ENCODE measurements at regions not wholly inside any gene's neighbourhood (a gene's known extent, or its start where the extent isn't known, plus 50 kb on each side); places are given as distances from the start of the nearest gene placed in this dataset.

DNA sequence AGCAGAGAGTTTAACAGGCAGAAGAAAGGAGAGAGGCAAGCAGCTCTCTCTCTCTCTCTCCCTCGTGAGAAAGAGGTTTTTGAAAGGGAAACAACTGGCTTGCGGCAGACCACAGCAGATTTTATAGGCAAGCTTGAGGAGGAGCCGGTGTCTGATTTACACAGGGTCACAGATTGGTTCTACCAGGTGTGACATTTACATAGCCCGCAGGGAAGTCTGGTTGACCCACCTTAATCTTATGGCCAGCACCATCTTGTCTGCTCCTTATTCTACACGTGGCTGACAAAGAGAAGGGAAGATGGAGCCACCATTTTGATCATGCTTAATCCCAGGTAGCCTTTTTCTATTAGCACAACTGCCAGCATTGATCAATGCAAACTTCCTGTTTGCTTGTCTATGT is 65.4 kb downstream of the OR2J2 start (continued):
- TF ChIP-seq ZNF282 (CRISPR knock-in tag; IDR thresholded peaks at IDR 0.05) (no peak), CSDE1 (IDR thresholded peaks at IDR 0.05) (no peak), WHSC1 (IDR thresholded peaks at IDR 0.05; ENCODE audit: low read length) (no peak)
- TF ChIP-seq, protein P1, sequence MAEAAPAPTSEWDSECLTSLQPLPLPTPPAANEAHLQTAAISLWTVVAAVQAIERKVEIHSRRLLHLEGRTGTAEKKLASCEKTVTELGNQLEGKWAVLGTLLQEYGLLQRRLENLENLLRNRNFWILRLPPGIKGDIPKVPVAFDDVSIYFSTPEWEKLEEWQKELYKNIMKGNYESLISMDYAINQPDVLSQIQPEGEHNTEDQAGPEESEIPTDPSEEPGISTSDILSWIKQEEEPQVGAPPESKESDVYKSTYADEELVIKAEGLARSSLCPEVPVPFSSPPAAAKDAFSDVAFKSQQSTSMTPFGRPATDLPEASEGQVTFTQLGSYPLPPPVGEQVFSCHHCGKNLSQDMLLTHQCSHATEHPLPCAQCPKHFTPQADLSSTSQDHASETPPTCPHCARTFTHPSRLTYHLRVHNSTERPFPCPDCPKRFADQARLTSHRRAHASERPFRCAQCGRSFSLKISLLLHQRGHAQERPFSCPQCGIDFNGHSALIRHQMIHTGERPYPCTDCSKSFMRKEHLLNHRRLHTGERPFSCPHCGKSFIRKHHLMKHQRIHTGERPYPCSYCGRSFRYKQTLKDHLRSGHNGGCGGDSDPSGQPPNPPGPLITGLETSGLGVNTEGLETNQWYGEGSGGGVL (CRISPR knock-in tag; IDR thresholded peaks at IDR 0.05) = no peak

DNA sequence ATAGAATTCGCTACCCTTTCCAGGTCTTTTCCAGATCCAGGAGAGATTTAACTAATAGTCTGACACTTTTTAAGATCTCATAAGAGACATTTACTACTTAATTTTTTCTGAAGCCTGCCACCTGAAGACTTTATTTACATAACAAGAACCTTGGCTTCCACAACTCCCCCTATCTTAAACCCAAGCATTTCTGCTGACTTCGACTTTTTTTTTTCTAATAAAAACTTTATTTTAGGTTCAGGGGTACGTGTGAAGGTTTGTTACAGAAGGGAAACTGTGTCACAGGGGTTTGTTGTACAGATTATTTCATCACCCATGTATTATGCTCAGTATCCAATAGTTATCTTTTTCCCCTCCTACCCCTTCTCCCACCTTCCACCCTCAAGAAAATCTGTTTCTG is 64.9 kb upstream of the OR14J1 start:
- H2AFZ ChIP-seq (ENCODE audit: low read depth, low read length) = no peak overlapping the region
- no peaks in the 10 kb centered on the region for H4K20me1 ChIP-seq (replicated peaks; ENCODE audit: control insufficient read depth, insufficient read depth, low read length)
- DNase-seq (ENCODE audit: extremely low read depth in 1 of 4, low spot score in 3 of 4) (no peak), FAIRE-seq (no peak), ATAC-seq (no peak)
- no peak overlapping the region for H3K27ac ChIP-seq (ENCODE audit: extremely low read depth, low read depth, low read length)
- ChIA-PET CTCF (ENCODE audit: low intra/inter-chr PET ratio) (no interaction called here), POLR2A (interaction anchor here (0.6 to 1.2 kb wide), 2 partner anchors 15 to 17 kb away, joined by 3 read pairs; no protein-coding TSS in a partner anchor)
- no peak overlapping the region for H3K4me3 ChIP-seq
- H3K9ac ChIP-seq (ENCODE audit: insufficient read depth in 1 of 2, low read depth in 2 of 2, low read length in 2 of 2) = no peak overlapping the region
- H3K27me3 ChIP-seq (ENCODE audit: control insufficient read depth in 2 of 2, insufficient read depth in 2 of 2, low read length in 2 of 2) = no peaks in the 10 kb centered on the region
- no peaks in the 10 kb centered on the region for H3K79me2 ChIP-seq (ENCODE audit: control insufficient read depth, insufficient read depth, low read length)
- no TSS peak for BruUV-seq (replicated peaks)
- no peaks in the 10 kb centered on the region for H3K36me3 ChIP-seq (ENCODE audit: control insufficient read depth, insufficient read depth, low read length)
- no peaks in the 10 kb centered on the region for H3K9me3 ChIP-seq (replicated peaks; ENCODE audit: control insufficient read depth, insufficient read depth, low read depth, low read length)
- intact Hi-C loops (cut with micrococcal nuclease) (no loop called here), in situ Hi-C loops (cut with MboI) (no loop called here)
- no peaks in the 10 kb centered on the region for H3K9me1 ChIP-seq (ENCODE audit: control insufficient read depth, insufficient read depth, low read length)
- no peaks in the 10 kb centered on the region for H3K4me1 ChIP-seq (replicated peaks in 1 of 2; ENCODE audit: control insufficient read depth in 2 of 2, insufficient read depth in 2 of 2, low read length in 2 of 2)
- 0% methylated on average over 3 of the region's 3 CpGs for WGBS (ENCODE audit: insufficient coverage, low coverage, missing lambda C conversion rate)
- no peak overlapping the region for H3K4me2 ChIP-seq (ENCODE audit: insufficient read depth, low read length)
- TF ChIP-seq MAFF (IDR thresholded peaks at IDR 0.05; ENCODE audit: low read length) (peak; percentile 76), MAFG (tag; conservative IDR thresholded peaks at IDR 0.05) (peak; percentile 66), ZNF316 (IDR thresholded peaks at IDR 0.05) (peak; percentile 81), ZNF766 (CRISPR knock-in tag; conservative IDR thresholded peaks at IDR 0.05) (no peak)
- TF ChIP-seq, protein P2, sequence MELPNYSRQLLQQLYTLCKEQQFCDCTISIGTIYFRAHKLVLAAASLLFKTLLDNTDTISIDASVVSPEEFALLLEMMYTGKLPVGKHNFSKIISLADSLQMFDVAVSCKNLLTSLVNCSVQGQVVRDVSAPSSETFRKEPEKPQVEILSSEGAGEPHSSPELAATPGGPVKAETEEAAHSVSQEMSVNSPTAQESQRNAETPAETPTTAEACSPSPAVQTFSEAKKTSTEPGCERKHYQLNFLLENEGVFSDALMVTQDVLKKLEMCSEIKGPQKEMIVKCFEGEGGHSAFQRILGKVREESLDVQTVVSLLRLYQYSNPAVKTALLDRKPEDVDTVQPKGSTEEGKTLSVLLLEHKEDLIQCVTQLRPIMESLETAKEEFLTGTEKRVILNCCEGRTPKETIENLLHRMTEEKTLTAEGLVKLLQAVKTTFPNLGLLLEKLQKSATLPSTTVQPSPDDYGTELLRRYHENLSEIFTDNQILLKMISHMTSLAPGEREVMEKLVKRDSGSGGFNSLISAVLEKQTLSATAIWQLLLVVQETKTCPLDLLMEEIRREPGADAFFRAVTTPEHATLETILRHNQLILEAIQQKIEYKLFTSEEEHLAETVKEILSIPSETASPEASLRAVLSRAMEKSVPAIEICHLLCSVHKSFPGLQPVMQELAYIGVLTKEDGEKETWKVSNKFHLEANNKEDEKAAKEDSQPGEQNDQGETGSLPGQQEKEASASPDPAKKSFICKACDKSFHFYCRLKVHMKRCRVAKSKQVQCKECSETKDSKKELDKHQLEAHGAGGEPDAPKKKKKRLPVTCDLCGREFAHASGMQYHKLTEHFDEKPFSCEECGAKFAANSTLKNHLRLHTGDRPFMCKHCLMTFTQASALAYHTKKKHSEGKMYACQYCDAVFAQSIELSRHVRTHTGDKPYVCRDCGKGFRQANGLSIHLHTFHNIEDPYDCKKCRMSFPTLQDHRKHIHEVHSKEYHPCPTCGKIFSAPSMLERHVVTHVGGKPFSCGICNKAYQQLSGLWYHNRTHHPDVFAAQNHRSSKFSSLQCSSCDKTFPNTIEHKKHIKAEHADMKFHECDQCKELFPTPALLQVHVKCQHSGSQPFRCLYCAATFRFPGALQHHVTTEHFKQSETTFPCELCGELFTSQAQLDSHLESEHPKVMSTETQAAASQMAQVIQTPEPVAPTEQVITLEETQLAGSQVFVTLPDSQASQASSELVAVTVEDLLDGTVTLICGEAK (IDR thresholded peaks at IDR 0.05) = 0 out of 2 replicates have a peak, but pooled peaks have one; percentile 19
- TF ChIP-seq, protein P2 (CRISPR knock-in tag; IDR thresholded peaks at IDR 0.05) = no peak
- TF ChIP-seq, protein P3, sequence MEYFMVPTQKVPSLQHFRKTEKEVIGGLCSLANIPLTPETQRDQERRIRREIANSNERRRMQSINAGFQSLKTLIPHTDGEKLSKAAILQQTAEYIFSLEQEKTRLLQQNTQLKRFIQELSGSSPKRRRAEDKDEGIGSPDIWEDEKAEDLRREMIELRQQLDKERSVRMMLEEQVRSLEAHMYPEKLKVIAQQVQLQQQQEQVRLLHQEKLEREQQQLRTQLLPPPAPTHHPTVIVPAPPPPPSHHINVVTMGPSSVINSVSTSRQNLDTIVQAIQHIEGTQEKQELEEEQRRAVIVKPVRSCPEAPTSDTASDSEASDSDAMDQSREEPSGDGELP (CRISPR knock-in tag; IDR thresholded peaks at IDR 0.05; ENCODE audit: borderline replicate concordance) = no peak
